Stimulated activated naive CD8-positive, alpha-beta T cell treated with anti-CD3 and anti-CD28 coated beads, Interleukin-15, amount 100 ng/mL, for 72 hours (primary cell): ENCODE measurements at regions not wholly inside any gene's neighbourhood (a gene's known extent, or its start where the extent isn't known, plus 50 kb on each side); places are given as distances from the start of the nearest gene placed in this dataset.

Source experiments
- ATAC-seq: fragments of 150-1000 bp; cut with Tn5 transposase; 2 replicates; pipeline ENCODE4 v1.10.0; 2021; ENCODE audit warnings: mild to moderate bottlenecking, moderate library complexity
- DNase-seq, 2 donors: peaks; one replicate each; pipeline ENCODE4 v3.0.0; 2021 to 2022
- H3K27ac Mint-ChIP-seq, 2 donors: one replicate each; pipeline ENCODE4 v1.8.0; 2022; ENCODE audit warnings: mild to moderate bottlenecking in 2 of 2, mixed read lengths in 2 of 2, moderate library complexity in 2 of 2
- H3K27me3 Mint-ChIP-seq: one replicate; pipeline ENCODE4 v1.8.0; 2022; ENCODE audit warnings: mixed read lengths
- H3K4me1 Mint-ChIP-seq: one replicate; pipeline ENCODE4 v1.8.0; 2022; ENCODE audit warnings: mild to moderate bottlenecking, mixed read lengths
- H3K4me3 Mint-ChIP-seq, 2 donors: one replicate each; pipeline ENCODE4 v1.8.0; 2022; ENCODE audit warnings: mild to moderate bottlenecking in 2 of 2, mixed read lengths in 2 of 2, moderate library complexity in 1 of 2
- H3K9me3 Mint-ChIP-seq, 2 donors: one replicate each; pipeline ENCODE4 v1.8.0; 2022; ENCODE audit warnings: mixed read lengths in 2 of 2

DNA sequence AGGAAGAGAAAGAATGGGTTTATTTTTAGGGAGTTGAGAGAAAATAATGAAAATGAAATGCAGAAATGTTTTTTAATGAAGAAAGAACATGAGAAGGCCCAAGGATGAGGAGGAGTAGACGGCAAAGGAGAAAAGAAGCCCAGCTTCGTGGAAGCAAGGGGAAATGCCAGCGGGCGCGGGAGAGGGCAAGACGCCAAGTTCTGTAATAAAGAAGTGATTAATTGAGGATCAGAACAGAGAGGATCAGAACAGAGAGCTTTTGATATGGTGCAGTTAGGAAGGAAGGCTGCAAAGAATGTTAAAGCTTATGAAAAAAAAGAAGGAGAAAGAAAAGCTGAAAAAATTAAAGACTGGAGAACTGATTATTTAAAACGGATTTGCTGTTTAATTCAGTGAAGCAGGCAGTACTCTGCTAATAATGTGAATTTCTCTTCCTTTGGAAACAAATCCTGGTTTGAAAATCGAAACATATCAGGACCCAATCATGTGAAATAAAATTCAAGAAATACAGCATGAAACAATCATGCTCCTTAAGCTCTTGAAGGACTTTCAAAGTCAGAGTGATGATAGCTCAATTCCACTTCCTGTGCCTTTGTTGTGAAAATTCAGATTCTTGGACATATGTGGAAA, 99.3 kb upstream of the SOX1 start:
- Mint-ChIP-seq H3K4me3 (no peak overlapping the region), H3K27ac (no peak overlapping the region)
- DNase-seq, result no peak

DNA sequence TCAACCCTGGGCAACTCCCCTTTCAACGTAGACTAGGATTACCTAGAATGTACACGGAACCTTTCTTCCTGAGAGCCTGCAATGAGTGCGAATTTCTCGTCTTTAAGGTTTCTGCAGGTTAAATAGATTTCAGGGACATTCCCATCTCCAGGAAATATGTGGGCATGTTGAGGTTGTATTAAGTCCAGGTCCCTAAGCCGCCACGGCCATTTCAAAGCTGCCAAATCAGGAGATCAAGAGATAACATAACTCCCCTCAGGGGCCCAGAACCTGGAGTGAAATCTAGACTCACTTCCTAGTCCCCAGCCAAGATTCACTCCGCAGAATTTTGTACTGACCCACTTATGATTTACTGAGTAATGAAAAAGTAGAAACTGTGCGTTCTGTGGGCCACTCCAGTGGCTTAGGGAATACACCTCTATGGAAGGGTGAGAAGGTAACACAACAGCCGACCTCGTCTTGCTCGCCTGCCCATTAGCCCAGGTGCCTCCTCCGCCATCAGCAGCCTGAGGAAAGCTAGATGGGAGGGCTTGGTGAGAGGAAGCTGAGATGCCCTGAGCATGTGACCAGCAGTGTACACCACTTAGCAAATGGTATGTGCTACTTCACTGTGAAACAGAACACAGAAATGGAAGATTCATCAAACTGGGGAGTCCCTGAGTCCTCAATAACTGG, 98.5 kb upstream of the SOX1 start:
- Mint-ChIP-seq H3K9me3 (peaks cover 0 to under 1% of the 10 kb centered on the region in 2 donors), H3K27ac (no peak overlapping the region), H3K27me3 (peaks cover 41% of the 10 kb centered on the region), H3K4me1 (no peaks in the 10 kb centered on the region), H3K4me3 (no peak overlapping the region)
- ATAC-seq, result no peak
- no peak for DNase-seq

More for the DNA sequence above, 99.3 kb upstream of the SOX1 start:
- no peaks in the 10 kb centered on the region for H3K4me1 Mint-ChIP-seq
- no peak for ATAC-seq
- no peaks in the 10 kb centered on the region for H3K9me3 Mint-ChIP-seq
- H3K27me3 Mint-ChIP-seq, result peaks cover 33% of the 10 kb centered on the region

DNA sequence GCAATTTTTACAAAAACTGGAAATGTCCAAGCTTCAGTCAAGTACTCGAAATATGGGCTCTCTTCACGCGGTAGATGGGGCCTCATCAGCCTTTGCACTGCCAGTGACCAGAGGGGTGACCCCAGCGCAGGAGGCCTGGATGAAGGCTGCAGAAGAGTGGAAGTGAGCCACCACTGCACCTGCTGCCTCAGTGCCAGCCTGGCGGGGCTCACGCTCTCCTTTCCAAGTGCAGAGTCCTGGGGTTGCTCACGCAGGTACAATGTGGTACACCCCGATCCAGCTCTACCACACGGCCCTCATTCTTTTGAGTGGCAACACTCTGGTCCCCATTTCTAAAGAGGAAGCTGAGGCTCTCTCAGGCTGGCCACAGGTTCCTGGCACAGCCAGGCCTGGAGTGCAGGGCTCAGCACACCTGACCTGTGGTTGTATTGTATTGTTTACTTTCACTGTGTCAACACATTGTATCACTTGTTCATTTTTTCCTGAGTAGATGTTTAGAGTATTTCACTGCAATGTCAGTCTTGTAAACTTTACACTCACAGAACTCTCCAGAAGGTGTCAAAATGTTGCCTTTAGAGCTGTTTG, 97.3 kb upstream of the SOX1 start:
- H3K4me1 Mint-ChIP-seq, result no peaks in the 10 kb centered on the region
- H3K27me3 Mint-ChIP-seq, result peaks cover 46% of the 10 kb centered on the region
- no peak for ATAC-seq
- H3K9me3 Mint-ChIP-seq, result peaks cover 4 to 12% of the 10 kb centered on the region in 2 donors
- DNase-seq, result no peak
- H3K4me3 Mint-ChIP-seq, result no peak overlapping the region
- H3K27ac Mint-ChIP-seq, result no peak overlapping the region

DNA sequence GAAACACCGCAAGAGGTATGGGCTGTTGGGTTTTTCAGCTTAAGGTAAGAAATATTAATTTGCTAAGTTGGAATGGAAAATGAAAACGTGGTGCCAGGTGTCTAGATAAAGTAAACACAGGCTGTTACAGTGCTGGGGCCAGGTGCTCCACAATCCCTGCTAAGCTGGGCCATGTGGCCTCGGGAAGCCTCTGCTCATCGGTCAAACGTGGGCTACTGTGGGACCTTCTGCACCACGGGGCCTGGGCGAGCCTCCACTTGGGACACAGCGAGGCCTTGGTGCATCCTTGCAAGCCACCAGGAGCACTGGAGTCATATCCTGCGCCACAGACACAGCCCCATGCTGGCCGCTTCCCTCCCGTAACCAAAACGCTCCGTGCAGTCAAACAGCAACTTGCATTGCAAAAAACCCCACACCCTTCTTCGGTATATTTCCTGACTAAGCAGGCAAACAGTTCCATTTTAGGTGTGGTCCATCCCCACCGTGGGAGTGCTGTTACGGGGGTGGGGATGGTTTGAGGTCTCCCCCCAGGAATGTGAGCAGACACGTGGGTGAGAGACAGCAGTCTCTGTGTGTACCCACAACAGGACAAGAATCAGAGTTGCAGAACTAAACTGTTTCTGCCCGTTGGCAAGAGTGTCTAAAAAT, 96.3 kb upstream of the SOX1 start:
- Mint-ChIP-seq H3K27me3 (peaks cover 46% of the 10 kb centered on the region), H3K4me1 (no peaks in the 10 kb centered on the region), H3K4me3 (no peak overlapping the region), H3K9me3 (peaks cover 14 to 22% of the 10 kb centered on the region in 2 donors), H3K27ac (no peak overlapping the region)
- no peak for DNase-seq
- no peak for ATAC-seq

DNA sequence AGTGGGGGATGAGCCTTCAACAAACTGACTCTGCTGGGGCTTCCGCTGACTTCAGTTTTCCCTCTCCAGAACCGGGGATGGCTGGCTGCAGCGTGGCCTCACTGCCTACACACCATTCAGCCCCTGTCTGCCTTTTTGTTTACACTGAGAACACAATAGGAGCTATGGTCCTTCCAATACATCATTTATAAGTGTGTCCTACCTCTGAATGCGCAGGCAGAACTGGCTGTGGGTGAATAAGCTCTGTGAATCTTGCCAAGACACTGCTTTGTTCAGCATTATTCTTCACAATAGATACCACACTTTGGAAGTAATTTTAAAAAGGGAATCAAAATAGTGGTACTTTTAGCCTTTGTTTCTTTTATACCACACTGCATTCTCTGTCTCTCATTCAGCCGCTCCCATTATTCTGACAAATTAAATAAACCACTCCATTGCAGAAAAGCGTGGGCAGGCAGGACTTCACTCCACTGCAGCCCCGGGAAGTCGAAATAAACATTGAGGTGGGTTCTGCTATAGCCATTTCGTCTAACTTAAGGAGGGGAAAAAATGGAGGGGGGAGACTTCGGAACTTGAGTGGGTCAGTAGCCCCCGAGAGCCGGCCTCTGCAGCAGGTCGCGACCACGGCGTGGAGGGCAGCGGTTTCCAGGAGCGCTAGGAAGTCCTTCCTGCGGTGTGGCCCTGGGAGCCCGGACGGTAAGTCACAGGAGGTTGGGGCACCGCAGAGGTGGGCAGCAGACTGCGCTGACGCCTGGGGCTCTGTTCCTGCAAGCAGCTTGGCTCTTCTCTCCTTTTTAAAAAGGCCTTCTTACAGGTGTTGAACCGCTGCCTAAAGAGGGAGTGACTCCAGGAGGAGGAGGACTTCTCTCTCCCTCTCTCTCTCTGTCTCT, 94.8 kb upstream of the SOX1 start:
- Mint-ChIP-seq H3K27me3 (peaks cover 46% of the 10 kb centered on the region), H3K27ac (no peak overlapping the region), H3K4me1 (no peaks in the 10 kb centered on the region), H3K4me3 (no peak overlapping the region), H3K9me3 (peaks cover 14 to 24% of the 10 kb centered on the region in 2 donors)
- DNase-seq (no peak), ATAC-seq (no peak)

DNA sequence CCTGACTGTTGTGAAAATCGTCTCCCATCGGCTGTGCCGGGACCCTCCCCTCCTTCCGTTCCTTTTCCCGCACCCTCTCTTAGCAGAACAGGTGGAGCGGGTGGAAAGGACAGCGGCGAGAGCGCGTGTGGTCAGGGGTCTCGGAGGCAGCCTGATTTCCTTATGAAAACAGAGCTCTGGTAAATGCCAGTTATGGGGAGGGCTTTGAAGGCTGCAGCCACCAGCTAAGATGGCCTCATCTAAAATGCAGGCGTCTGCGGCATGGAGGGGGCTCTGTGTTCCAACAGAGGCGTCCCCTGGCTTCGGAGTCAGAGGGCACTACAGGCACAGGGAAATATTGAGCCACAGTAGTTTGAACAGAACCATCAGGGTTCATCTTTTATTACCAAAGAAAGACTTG, 93.8 kb upstream of the SOX1 start:
- H3K9me3 Mint-ChIP-seq, result peaks cover 14 to 24% of the 10 kb centered on the region in 2 donors
- H3K27me3 Mint-ChIP-seq, result peaks cover 46% of the 10 kb centered on the region
- ATAC-seq, result no peak
- no peak for DNase-seq
- no peak overlapping the region for H3K4me3 Mint-ChIP-seq
- H3K4me1 Mint-ChIP-seq, result no peaks in the 10 kb centered on the region
- H3K27ac Mint-ChIP-seq, result no peak overlapping the region

DNA sequence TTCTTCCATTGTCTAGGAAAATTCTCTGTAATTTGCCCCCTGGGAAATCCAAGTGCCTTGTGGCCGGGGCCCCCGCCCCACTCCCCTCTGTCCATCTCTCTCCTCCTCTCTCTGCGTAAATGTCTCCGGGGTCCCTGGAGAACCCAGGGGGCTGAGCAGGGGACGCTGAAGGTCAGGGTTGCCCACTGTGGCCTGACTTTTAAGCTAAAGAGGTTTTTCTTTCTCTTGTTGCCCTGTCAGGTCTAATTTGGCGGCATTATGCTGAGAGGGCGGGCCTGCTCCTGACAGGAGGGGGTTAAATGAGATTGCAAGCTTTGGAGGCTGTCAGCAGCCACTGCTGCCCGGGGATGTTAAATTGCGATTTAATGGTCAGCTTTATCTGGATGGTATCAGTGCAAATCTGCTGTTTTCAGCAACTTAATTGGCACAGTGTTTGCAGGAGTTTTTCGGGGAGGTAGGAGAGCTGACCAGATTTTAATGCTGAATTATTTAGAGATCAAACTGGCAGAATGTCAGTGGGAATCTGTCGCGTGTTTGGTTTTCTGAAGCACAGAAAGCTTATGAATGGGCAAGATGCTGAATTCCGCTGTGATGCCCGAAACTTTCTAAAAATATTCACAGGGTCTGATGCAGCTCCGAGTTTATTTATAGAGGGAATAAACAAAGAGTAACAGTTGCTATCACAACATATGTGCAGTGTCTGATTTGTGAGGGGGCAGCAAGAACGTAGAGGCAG, 93.2 kb upstream of the SOX1 start:
- Mint-ChIP-seq H3K27me3 (peaks cover 46% of the 10 kb centered on the region), H3K27ac (no peak overlapping the region), H3K9me3 (peaks cover 14 to 24% of the 10 kb centered on the region in 2 donors), H3K4me1 (no peaks in the 10 kb centered on the region), H3K4me3 (no peak overlapping the region)
- DNase-seq, result no peak
- no peak for ATAC-seq

DNA sequence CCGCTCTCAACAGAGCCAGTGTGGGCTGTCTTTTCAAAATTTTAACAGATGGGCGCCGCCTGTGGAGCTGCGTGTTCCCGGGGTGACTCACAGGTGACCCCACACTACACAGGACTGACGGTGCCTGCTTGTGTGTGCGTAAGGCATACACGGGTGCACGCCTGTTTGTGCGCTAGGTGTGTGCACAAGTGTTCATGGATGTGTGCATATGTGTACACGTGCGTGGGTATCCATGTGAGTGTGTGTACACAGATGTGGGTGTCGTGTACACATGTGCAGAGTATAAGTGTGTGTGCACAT, 92.7 kb upstream of the SOX1 start:
- no peak overlapping the region for H3K4me3 Mint-ChIP-seq
- no peaks in the 10 kb centered on the region for H3K4me1 Mint-ChIP-seq
- DNase-seq, result no peak
- H3K27me3 Mint-ChIP-seq, result peaks cover 44% of the 10 kb centered on the region
- peaks cover 14 to 24% of the 10 kb centered on the region in 2 donors for H3K9me3 Mint-ChIP-seq
- H3K27ac Mint-ChIP-seq, result no peak overlapping the region
- ATAC-seq, result no peak

DNA sequence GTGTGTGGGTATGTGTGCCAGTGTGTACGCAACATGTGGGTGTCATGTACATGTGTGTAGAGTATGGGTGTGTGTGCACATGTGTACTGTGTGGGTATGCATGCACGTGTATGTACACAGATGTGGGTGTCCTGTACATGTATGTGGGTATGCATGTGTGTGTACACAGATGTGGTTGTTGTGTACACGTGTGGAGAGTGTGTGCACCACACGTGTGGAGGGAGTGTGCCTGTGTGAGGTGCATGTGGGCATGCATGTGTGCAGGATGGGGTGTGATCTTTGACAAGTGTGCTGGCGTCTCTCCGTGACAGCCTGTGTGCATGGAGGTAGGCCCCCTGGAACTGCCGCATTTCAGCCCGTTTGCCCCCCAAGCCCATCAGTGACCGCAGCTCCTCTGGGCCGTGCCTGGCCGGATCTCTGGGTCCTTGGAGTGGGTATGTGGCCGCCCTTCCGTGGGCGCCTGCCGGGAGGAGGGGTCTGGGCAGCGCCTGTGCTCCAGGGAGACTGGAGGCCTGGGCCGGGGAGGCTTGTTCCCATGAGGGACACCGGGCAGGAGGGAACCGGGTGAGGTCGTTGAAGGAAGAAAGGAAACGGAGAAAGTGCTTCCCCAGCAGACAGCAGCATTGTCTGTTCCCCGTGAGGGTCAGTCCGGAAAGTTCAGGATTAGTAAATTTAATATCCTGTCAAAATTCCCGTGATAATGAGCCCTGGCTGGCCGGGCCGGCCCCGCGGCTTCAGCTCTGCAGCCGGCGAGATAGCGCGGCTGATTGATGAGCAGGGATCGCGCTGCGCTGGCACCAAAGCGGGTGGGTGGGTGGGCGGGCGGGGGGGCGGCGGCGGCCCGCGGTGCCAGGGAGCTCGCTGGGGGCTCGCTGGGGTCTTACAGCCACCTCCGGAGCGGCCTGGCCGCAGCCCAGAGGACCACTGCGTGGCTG, 91.1 kb upstream of the SOX1 start:
- ATAC-seq (no peak), DNase-seq (no peak)
- Mint-ChIP-seq H3K9me3 (peaks cover 14 to 24% of the 10 kb centered on the region in 2 donors), H3K4me1 (no peaks in the 10 kb centered on the region), H3K4me3 (no peak overlapping the region), H3K27ac (no peak overlapping the region), H3K27me3 (peaks cover 39% of the 10 kb centered on the region)

DNA sequence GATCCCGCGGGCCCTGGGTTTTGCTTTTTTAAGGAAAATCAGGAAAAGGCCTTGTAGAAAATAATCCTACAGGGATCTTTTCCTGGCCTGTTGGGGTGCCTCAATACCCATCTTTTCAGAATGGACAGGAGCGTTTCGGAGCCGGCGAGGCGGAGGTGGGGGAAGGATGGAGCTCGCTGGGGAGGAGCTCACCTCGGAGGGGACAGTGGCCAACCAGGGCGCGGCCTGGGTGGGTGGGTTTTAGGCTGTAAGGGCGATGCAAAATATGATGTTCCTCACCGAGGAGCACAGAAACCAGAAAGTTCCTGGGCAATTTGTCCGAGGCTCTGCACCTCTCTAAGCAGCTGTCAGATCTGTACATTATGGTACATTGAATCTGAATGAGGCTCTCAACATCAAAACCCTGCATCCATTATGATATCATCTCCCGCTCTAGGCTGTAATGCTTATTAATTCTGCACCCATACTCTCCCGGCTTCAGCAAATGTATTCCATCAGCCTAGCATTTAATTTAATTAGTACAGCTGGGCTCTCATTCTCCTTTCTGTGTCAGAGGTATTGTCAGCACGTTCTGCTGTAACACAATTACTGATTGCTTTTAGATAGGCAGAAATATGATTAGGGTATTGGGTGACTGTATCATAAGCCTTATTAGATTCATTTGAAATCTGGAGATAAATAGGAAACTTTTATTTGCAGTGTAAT, 90.3 kb upstream of the SOX1 start:
- Mint-ChIP-seq H3K27me3 (peaks cover 39% of the 10 kb centered on the region), H3K9me3 (peaks cover 14 to 24% of the 10 kb centered on the region in 2 donors), H3K27ac (no peak overlapping the region), H3K4me1 (no peaks in the 10 kb centered on the region), H3K4me3 (no peak overlapping the region)
- DNase-seq (no peak), ATAC-seq (no peak)

DNA sequence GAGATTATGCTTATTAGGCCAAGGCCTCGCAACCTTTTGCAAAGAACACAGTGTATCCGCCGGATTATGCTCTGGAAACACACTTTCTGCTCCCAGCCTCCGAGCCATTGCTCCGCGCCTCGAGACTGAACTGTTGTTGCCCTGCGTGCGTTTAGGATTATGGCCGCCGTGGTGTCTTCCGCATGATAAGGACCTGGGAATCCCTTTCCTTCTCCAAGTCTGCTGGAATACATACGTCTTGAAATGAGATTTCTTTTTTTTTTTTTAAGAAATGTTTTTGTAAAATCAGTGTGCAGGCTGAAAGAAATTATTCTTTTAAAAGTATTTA, 89.8 kb upstream of the SOX1 start:
- Mint-ChIP-seq H3K9me3 (peaks cover 14 to 24% of the 10 kb centered on the region in 2 donors), H3K4me3 (no peak overlapping the region), H3K27ac (no peak overlapping the region), H3K4me1 (no peaks in the 10 kb centered on the region), H3K27me3 (peaks cover 34% of the 10 kb centered on the region)
- no peak for ATAC-seq
- no peak for DNase-seq

DNA sequence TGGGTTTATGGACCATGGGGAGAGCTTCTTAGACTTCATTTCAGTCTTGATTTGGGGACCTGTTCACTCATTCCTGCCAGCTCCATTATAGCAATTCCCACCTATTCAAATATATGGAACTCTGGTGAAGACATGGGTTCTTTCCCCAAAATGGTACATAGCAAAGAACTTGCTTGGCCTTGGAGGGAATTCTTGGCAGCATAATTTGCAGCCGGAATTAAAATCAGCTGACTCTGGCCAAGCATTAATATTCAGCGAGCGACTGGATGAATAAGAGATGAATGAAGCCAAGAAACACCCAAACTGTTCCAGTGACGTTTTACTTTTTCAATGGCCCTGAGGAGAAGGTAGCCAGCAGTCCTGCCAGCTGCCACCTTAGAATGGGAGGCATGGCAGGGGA, 88.4 kb upstream of the SOX1 start:
- Mint-ChIP-seq H3K4me1 (no peaks in the 10 kb centered on the region), H3K9me3 (peaks cover 14 to 23% of the 10 kb centered on the region in 2 donors), H3K4me3 (no peak overlapping the region), H3K27ac (no peak overlapping the region), H3K27me3 (peaks cover 20% of the 10 kb centered on the region)
- no peak for ATAC-seq
- DNase-seq, result no peak

DNA sequence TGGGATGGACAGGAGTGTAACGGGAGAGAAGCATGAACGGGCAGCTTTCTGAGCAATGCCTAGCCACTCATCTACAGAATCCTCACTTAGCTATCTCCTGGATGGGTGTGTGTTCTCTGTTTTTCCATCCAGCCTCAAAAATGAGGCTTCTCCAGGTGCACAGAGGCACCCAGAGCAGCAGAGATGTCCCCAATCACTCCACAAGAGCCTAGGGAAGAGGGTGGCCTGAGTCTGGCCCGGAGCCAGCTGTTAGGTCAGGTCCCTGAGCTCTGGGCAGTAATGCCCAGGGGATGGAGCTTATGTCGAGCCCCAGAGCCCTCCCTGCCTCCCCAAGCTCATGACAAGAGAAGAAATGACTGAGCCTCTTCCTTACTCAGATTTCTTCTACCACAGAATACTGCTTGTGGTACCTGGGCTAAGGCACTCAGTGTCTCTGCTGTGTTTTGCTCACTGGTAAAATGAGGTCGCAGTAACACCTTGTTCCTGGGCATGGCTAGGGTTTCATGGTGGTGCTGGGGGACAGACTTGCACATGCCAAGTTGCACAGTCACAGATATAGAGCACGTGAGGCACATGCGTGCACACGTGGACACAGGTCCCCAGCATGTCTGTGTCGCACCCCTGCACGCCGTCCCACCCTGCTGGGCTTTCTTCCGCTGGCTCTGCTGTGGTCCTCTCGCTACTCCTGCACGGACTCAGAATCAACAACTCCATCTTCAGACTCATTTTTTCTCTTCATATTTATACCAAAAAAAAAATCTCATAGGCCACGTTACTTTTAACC, 86.6 kb upstream of the SOX1 start:
- no peak overlapping the region for H3K27ac Mint-ChIP-seq
- H3K4me3 Mint-ChIP-seq, result no peak overlapping the region
- H3K4me1 Mint-ChIP-seq, result no peaks in the 10 kb centered on the region
- no peak for ATAC-seq
- H3K9me3 Mint-ChIP-seq, result peaks cover 3 to 5% of the 10 kb centered on the region in 2 donors
- H3K27me3 Mint-ChIP-seq, result peaks cover 15% of the 10 kb centered on the region
- DNase-seq, result no peak
